ENCODE measurements at regions not wholly inside any gene's neighbourhood (a gene's known extent, or its start where the extent isn't known, plus 50 kb on each side); places are given as distances from the start of the nearest gene placed in this dataset.

- TF ChIP-seq POLR2A (IDR thresholded peaks at IDR 0.05; ENCODE audit: low read depth, low read length) (no peak), MAX (IDR thresholded peaks at IDR 0.05; ENCODE audit: low read depth, low read length) (no peak), SREBF2 (IDR thresholded peaks at IDR 0.05; ENCODE audit: low read length) (no peak), CTCF (IDR thresholded peaks at IDR 0.05 in 2 of 3, conservative IDR thresholded peaks at IDR 0.05 in 1 of 3; ENCODE audit: control insufficient read depth in 2 of 3, extremely low read depth in 1 of 3, insufficient read depth in 1 of 3, low read depth in 3 of 3, low read length in 3 of 3) (no peak), NR2C2 (IDR thresholded peaks at IDR 0.05; ENCODE audit: borderline replicate concordance, control insufficient read depth, insufficient read length, low read depth) (no peak)
Measured at GRCh38 chr19:28285078-28285477, 927.9 kb downstream of the UQCRFS1 start.
